IMR-90 (cell line): ENCODE measurements at regions not wholly inside any gene's neighbourhood (a gene's known extent, or its start where the extent isn't known, plus 50 kb on each side); places are given as distances from the start of the nearest gene placed in this dataset.

ENCODE experiments used
- ATAC-seq: fragments of 200-7000 bp; cut with Tn5 transposase; 2 replicates; pipeline ENCODE4 v1.9.1; 2020; ENCODE audit warnings: low read depth, mild to moderate bottlenecking, moderate library complexity
- BruUV-seq: library from RNA; stranded (reverse); fragments of 400-500 nt; replicated peaks from 2 replicates; lab custom pipeline; 2021; lab: Mats Ljungman, UMichigan
- CTCF ChIA-PET: fragments of 300-600 bp; formaldehyde crosslinking; extraction: SDS; loops from one replicate; lab custom pipeline; 2021; ENCODE audit warnings: antibody characterized with exemption; lab: Yijun Ruan, JAX
- POLR2A ChIA-PET: fragments of 300-600 bp; sonication (Branson Sonifier 250); formaldehyde crosslinking; loops from one replicate; lab custom pipeline; 2022; ENCODE audit warnings: antibody characterized with exemption; ENCODE audit not compliant: unreplicated experiment; lab: Charles Lee
- DNase-seq: peaks from one replicate; pipeline ENCODE4 v3.0.0; 2013
- H2AFZ ChIP-seq: replicated peaks from 2 replicates; pipeline ENCODE3; 2013; ENCODE audit warnings: low read length, mild to moderate bottlenecking; ENCODE audit not compliant: poor library complexity
- H2AK5ac ChIP-seq: 2 replicates; pipeline ENCODE4 v1.6.1; 2013; ENCODE audit warnings: low read depth, low read length, inconsistent platforms
- H2AK9ac ChIP-seq: replicated peaks from 2 replicates; pipeline ENCODE3; 2013; ENCODE audit warnings: mild to moderate bottlenecking, low read depth, low read length, moderate library complexity; ENCODE audit not compliant: poor library complexity
- H2BK120ac ChIP-seq: 2 replicates; pipeline ENCODE4 v1.6.1; 2013; ENCODE audit warnings: low read depth, low read length, inconsistent platforms
- H2BK15ac ChIP-seq: 3 replicates; pipeline ENCODE4 v1.6.1; 2013; ENCODE audit warnings: low read depth, low read length, inconsistent platforms
- H2BK20ac ChIP-seq: 2 replicates; pipeline ENCODE4 v1.6.1; 2013; ENCODE audit warnings: low read depth, mild to moderate bottlenecking, inconsistent platforms, low read length, moderate library complexity
- H2BK5ac ChIP-seq: 2 replicates; pipeline ENCODE4 v1.6.1; 2013; ENCODE audit warnings: mild to moderate bottlenecking, low read depth, low read length, inconsistent platforms; ENCODE audit not compliant: poor library complexity, severe bottlenecking
- H3K14ac ChIP-seq: replicated peaks from 2 replicates; pipeline ENCODE4 v1.6.1; 2013; ENCODE audit warnings: low read depth, low read length, inconsistent platforms
- H3K18ac ChIP-seq: 2 replicates; pipeline ENCODE4 v1.6.1; 2013; ENCODE audit warnings: low read depth, low read length, control low read depth
- H3K23ac ChIP-seq: 2 replicates; pipeline ENCODE4 v1.6.1; 2013; ENCODE audit warnings: low read depth, low read length, inconsistent platforms
- H3K27ac ChIP-seq: 2 replicates; pipeline ENCODE4 v1.5.1; 2013; ENCODE audit warnings: mild to moderate bottlenecking, control low read depth, low read length; ENCODE audit not compliant: insufficient read depth
- H3K27me3 ChIP-seq: 2 replicates; pipeline ENCODE4 v1.6.1; 2013; ENCODE audit warnings: low read length; ENCODE audit not compliant: control insufficient read depth, insufficient read depth
- H3K36me3 ChIP-seq: 2 replicates; pipeline ENCODE4 v1.6.1; 2013; ENCODE audit warnings: low read length, mixed read lengths; ENCODE audit not compliant: control insufficient read depth, insufficient read depth
- H3K4ac ChIP-seq: 2 replicates; pipeline ENCODE4 v1.6.1; 2013; ENCODE audit warnings: low read depth, low read length, inconsistent platforms
- H3K4me1 ChIP-seq: 2 replicates; pipeline ENCODE4 v1.6.1; 2013; ENCODE audit warnings: low read length, mixed read lengths; ENCODE audit not compliant: control insufficient read depth, insufficient read depth
- H3K4me2 ChIP-seq: 2 replicates; pipeline ENCODE4 v1.6.1; 2013; ENCODE audit warnings: low read depth, mild to moderate bottlenecking, control low read depth, low read length, moderate library complexity
- H3K4me3 ChIP-seq: 2 replicates; pipeline ENCODE4 v1.5.1; 2013; ENCODE audit warnings: low read depth, mild to moderate bottlenecking, control low read depth, low read length, moderate library complexity; ENCODE audit not compliant: insufficient read depth
- H3K56ac ChIP-seq: 2 replicates; pipeline ENCODE4 v1.6.1; 2013; ENCODE audit warnings: low read length, inconsistent platforms; ENCODE audit not compliant: insufficient read depth; ENCODE audit errors: extremely low read depth
- H3K79me1 ChIP-seq, 2 experiments: 2 replicates each; pipeline ENCODE4 v1.6.1; 2013; ENCODE audit warnings: low read length in 2 of 2, inconsistent platforms in 1 of 2, low read depth in 1 of 2
- H3K9ac ChIP-seq: 2 replicates; pipeline ENCODE4 v1.6.1; 2013; ENCODE audit warnings: low read depth, low read length, control low read depth
- H3K9me1 ChIP-seq: 2 replicates; pipeline ENCODE4 v1.6.1; 2013; ENCODE audit warnings: low read length, inconsistent platforms; ENCODE audit not compliant: insufficient read depth
- H3K9me3 ChIP-seq: 2 replicates; pipeline ENCODE4 v1.6.1; 2013; ENCODE audit warnings: low read length; ENCODE audit not compliant: control insufficient read depth, insufficient read depth
- H4K20me1 ChIP-seq: 2 replicates; pipeline ENCODE4 v1.6.1; 2013; ENCODE audit warnings: low read length, inconsistent platforms; ENCODE audit not compliant: insufficient read depth
- H4K5ac ChIP-seq: 2 replicates; pipeline ENCODE4 v1.6.1; 2013; ENCODE audit warnings: mild to moderate bottlenecking, low read depth, low read length, control low read depth
- H4K8ac ChIP-seq, 2 experiments: 2 replicates each; pipeline ENCODE4 v1.6.1; 2013; ENCODE audit warnings: low read depth in 2 of 2, low read length in 2 of 2, control low read depth in 1 of 2, inconsistent platforms in 1 of 2
- H4K91ac ChIP-seq: 2 replicates; pipeline ENCODE4 v1.6.1; 2013; ENCODE audit warnings: low read depth, low read length, inconsistent platforms; ENCODE audit not compliant: insufficient read depth
- BHLHE40 ChIP-seq: fragments of 150-350 bp; IDR thresholded peaks from 2 replicates; pipeline ENCODE4 v1.6.1; 2016; ENCODE audit warnings: mild to moderate bottlenecking, low read depth, low read length
- CEBPB ChIP-seq: IDR thresholded peaks from 2 replicates; pipeline ENCODE4 v1.6.1; 2012; ENCODE audit warnings: low read depth, low read length, improper control_type of control experiment
- CHD1 ChIP-seq: IDR thresholded peaks from 2 replicates; pipeline ENCODE4 v1.6.1; 2012; ENCODE audit warnings: low read depth, low read length, improper control_type of control experiment
- FOS ChIP-seq: fragments of 150-350 bp; IDR thresholded peaks from 2 replicates; pipeline ENCODE4 v1.6.1; 2016; ENCODE audit warnings: low read depth, low read length
- MAFK ChIP-seq: IDR thresholded peaks from 2 replicates; pipeline ENCODE4 v1.6.1; 2012; ENCODE audit warnings: low read depth, low read length, improper control_type of control experiment
- MAZ ChIP-seq: IDR thresholded peaks from 2 replicates; pipeline ENCODE4 v1.6.1; 2012; ENCODE audit warnings: low read depth, mild to moderate bottlenecking, low read length, improper control_type of control experiment, moderate library complexity, borderline replicate concordance
- MXI1 ChIP-seq: IDR thresholded peaks from 2 replicates; pipeline ENCODE4 v1.6.1; 2012; ENCODE audit warnings: low read depth, mild to moderate bottlenecking, low read length, moderate library complexity, borderline replicate concordance
- NFE2L2 ChIP-seq: fragments of 150-350 bp; IDR thresholded peaks from 2 replicates; pipeline ENCODE4 v1.6.1; 2016; ENCODE audit warnings: low read depth, mild to moderate bottlenecking, low read length
- POLR2A ChIP-seq: IDR thresholded peaks from 2 replicates; pipeline ENCODE4 v1.6.1; 2012; ENCODE audit warnings: mild to moderate bottlenecking, low read depth, low read length
- RAD21 ChIP-seq: IDR thresholded peaks from 2 replicates; pipeline ENCODE4 v1.6.1; 2012; ENCODE audit warnings: low read length, improper control_type of control experiment
- RCOR1 ChIP-seq: IDR thresholded peaks from 2 replicates; pipeline ENCODE4 v1.6.1; 2012; ENCODE audit warnings: mild to moderate bottlenecking, low read length, improper control_type of control experiment; ENCODE audit not compliant: insufficient replicate concordance
- RFX5 ChIP-seq: IDR thresholded peaks from 2 replicates; pipeline ENCODE4 v1.8.0; 2012; ENCODE audit warnings: low read depth, mild to moderate bottlenecking, low read length, moderate library complexity
- SMC3 ChIP-seq: fragments of 150-350 bp; IDR thresholded peaks from 2 replicates; pipeline ENCODE4 v1.6.1; 2016; ENCODE audit warnings: low read depth, mild to moderate bottlenecking, antibody characterized with exemption, low read length, moderate library complexity
- WGBS, 2 experiments: methylation state at CpG; one replicate each; pipeline versions ENCODE4 v1.1.5 to v1.1.7; 2013; ENCODE audit warnings: missing lambda C conversion rate in 2 of 2; ENCODE audit not compliant: insufficient read length in 1 of 2; ENCODE audit errors: extremely low coverage in 2 of 2; 5-methylcytosine and 5-hydroxymethylcytosine counted together
- dilution Hi-C: fragments of 300-500 bp; cut with HindIII; formaldehyde crosslinking; loops from one replicate; pipeline ENCODE4 v1.14.3; 2018; ENCODE audit warnings: low sequenced_read_pairs; ENCODE audit not compliant: unreplicated experiment
- in situ Hi-C: fragments of 300-500 bp; cut with MboI; formaldehyde crosslinking; loops from 3 replicates; pipeline ENCODE4 v1.14.3; 2019; ENCODE audit warnings: low sequenced_read_pairs, inconsistent platforms, mixed read lengths
- intact Hi-C: fragments of 100-400 bp; cut with micrococcal nuclease; formaldehyde crosslinking; loops from 2 replicates; pipeline ENCODE4 v1.10.0; 2022
- TF ChIP-seq, protein P1 (sequence below): fragments of 150-350 bp; IDR thresholded peaks from 2 replicates; pipeline ENCODE4 v1.6.1; 2016; ENCODE audit warnings: low read depth, mild to moderate bottlenecking, low read length, moderate library complexity, borderline replicate concordance
- TF ChIP-seq, protein P2 (sequence below): fragments of 150-350 bp; IDR thresholded peaks from 2 replicates; pipeline ENCODE4 v1.6.1; 2017; ENCODE audit warnings: mild to moderate bottlenecking, antibody characterized with exemption, low read length, low read depth

DNA sequence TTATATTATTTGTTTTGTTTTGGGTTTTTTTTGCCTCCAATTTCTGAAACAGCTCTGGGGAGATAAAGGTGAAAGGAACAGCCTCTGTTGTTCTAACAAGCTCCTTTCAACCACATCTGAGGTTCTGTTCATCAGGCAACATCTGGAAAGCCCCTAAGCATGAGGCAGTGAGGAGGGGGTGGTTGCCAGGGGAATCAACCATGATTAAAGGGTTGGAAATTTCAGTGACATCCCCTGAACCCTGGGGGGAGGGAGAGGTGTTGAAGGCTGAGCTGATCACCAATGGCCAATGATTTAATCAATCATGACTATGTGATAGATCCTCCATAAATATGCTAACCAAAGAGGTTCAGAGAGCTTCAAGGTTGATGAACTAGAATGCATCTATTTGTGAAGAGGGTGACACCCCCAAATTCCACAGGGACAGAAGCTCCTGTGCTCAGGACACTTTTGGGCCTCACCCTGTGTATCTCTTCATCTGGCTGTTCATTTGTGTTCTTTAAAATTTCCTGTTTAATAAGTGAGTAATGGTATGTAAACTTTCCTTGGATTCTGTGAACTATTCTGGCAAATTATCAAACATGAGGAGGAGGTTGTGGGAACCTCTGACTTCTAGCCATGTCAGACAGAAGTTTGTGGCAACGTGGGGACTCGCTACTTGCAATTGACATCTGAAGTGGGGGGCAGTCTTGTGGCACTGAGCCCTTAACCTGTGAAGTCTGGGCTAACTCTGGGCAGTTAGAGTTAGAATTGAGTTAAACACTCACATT is 221.3 kb downstream of the NHLRC3 start:
- Histone ChIP-seq H3K4me3 (no peak overlapping the region), H3K36me3 (no peaks in the 10 kb centered on the region), H3K56ac (no peak overlapping the region), H2AFZ (no peak overlapping the region), H4K8ac (no peak overlapping the region; a peak in 1 of 4 replicates), H3K27me3 (no peaks in the 10 kb centered on the region), H3K4ac (peak overlapping the region; percentile 0; the same call in 1 of the 2 replicates), H2AK5ac (0 out of 2 replicates have a peak overlapping the region, but pooled peaks have one; percentile 33), H3K14ac (no peak overlapping the region), H3K4me2 (peak overlapping the region; percentile 73), H3K23ac (no peak overlapping the region), H3K79me1 (no peaks in the 10 kb centered on the region), H4K5ac (peak overlapping the region; percentile 67; the same call in 1 of the 2 replicates), H2BK120ac (0 out of 2 replicates have a peak overlapping the region, but pooled peaks have one; percentile 10), H3K18ac (peak overlapping the region; percentile 64; the same call in 1 of the 2 replicates), H3K9me3 (no peaks in the 10 kb centered on the region), H3K27ac (peak overlapping the region; percentile 43; the same call in 1 of the 2 replicates), H3K4me1 (peaks cover 6% of the 10 kb centered on the region), H2AK9ac (no peak overlapping the region), H3K9ac (no peak overlapping the region), H4K91ac (no peak overlapping the region), H3K9me1 (no peaks in the 10 kb centered on the region), H4K20me1 (no peaks in the 10 kb centered on the region), H2BK5ac (no peak overlapping the region), H2BK20ac (no peak overlapping the region), H2BK15ac (no peak overlapping the region)
- peak; percentile 39 for ATAC-seq
- POLR2A ChIA-PET, result no interaction called here
- BruUV-seq, result no TSS peak
- WGBS, 2 experiments, result no CpG with 5 or more reads among the region's 2 CpGs
- CTCF ChIA-PET, result interaction anchor here (1.3 to 1.8 kb wide), 2 partner anchors 209 to 357 kb away, joined by 3 to 5 read pairs; no protein-coding TSS in a partner anchor
- dilution Hi-C loops, result no loop called here
- in situ Hi-C loops, result no loop called here
- intact Hi-C loops, result no loop called here
- DNase-seq, result peak; percentile 34
- TF ChIP-seq CEBPB, result no peak
- no peak for TF ChIP-seq SMC3
- no peak for TF ChIP-seq MAFK
- no peak for TF ChIP-seq RAD21
- no peak for TF ChIP-seq BHLHE40
- TF ChIP-seq, protein P1, sequence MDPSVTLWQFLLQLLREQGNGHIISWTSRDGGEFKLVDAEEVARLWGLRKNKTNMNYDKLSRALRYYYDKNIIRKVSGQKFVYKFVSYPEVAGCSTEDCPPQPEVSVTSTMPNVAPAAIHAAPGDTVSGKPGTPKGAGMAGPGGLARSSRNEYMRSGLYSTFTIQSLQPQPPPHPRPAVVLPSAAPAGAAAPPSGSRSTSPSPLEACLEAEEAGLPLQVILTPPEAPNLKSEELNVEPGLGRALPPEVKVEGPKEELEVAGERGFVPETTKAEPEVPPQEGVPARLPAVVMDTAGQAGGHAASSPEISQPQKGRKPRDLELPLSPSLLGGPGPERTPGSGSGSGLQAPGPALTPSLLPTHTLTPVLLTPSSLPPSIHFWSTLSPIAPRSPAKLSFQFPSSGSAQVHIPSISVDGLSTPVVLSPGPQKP, result no peak
- no peak for TF ChIP-seq MXI1
- TF ChIP-seq NFE2L2, result no peak
- TF ChIP-seq RFX5, result no peak
- TF ChIP-seq POLR2A, result no peak
- no peak for TF ChIP-seq RCOR1
- TF ChIP-seq, protein P2, sequence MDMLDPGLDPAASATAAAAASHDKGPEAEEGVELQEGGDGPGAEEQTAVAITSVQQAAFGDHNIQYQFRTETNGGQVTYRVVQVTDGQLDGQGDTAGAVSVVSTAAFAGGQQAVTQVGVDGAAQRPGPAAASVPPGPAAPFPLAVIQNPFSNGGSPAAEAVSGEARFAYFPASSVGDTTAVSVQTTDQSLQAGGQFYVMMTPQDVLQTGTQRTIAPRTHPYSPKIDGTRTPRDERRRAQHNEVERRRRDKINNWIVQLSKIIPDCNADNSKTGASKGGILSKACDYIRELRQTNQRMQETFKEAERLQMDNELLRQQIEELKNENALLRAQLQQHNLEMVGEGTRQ, result no peak
- no peak for TF ChIP-seq MAZ
- TF ChIP-seq FOS, result no peak
- no peak for TF ChIP-seq CHD1
